Gastroesophageal sphincter (tissue), 4 donors: ENCODE measurements at regions not wholly inside any gene's neighbourhood (a gene's known extent, or its start where the extent isn't known, plus 50 kb on each side); places are given as distances from the start of the nearest gene placed in this dataset.
A peak's percentile ranks its signal among the peaks of the same experiment; 100 is the strongest.

ENCODE experiments used
- ATAC-seq: fragments of 150-250 bp; one replicate; pipeline ENCODE4 v1.9.1; 2016; ENCODE audit warnings: mild to moderate bottlenecking, moderate library complexity
- H3K27ac ChIP-seq, 4 donors: fragments of 200-600 bp; sonication (generic) in 3 of 4; 1 replicate in 3 of 4; 2 replicates in 1 of 4; pipeline ENCODE4 v1.5.1; 2016 to 2019
- H3K27me3 ChIP-seq: fragments of 200-600 bp; sonication (generic); one replicate; pipeline ENCODE4 v1.5.1; 2019
- H3K36me3 ChIP-seq, 2 donors: fragments of 200-600 bp; sonication (generic); one replicate each; pipeline ENCODE4 v1.5.1; 2019; ENCODE audit warnings: control low read depth in 1 of 2
- H3K4me1 ChIP-seq, 3 donors: fragments of 200-600 bp; sonication (generic); 1 replicate in 2 of 3; 2 replicates in 1 of 3; pipeline ENCODE4 v1.5.1; 2016 to 2019; ENCODE audit warnings: control low read depth in 2 of 3
- H3K4me3 ChIP-seq, 2 donors: fragments of 200-600 bp; sonication (generic); one replicate each; pipeline ENCODE4 v1.5.1; 2019; ENCODE audit warnings: mild to moderate bottlenecking in 1 of 2, moderate library complexity in 1 of 2
- H3K9me3 ChIP-seq, 3 donors: fragments of 200-600 bp; sonication (generic); one replicate each; pipeline ENCODE4 v1.5.1; 2017 to 2019; ENCODE audit warnings: control low read depth in 2 of 3
- EP300 ChIP-seq: sonication (generic); formaldehyde crosslinking; IDR thresholded peaks from one replicate; pipeline ENCODE4 v1.6.1; 2017; ENCODE audit warnings: antibody characterized with exemption, mild to moderate bottlenecking
- POLR2A ChIP-seq, 2 donors: fragments of 450-650 bp; IDR thresholded peaks; one replicate each; pipeline ENCODE4 v1.6.1; 2017; ENCODE audit warnings: antibody characterized with exemption in 2 of 2, mild to moderate bottlenecking in 2 of 2, moderate library complexity in 1 of 2
- POLR2AphosphoS5 ChIP-seq: sonication (generic); formaldehyde crosslinking; IDR thresholded peaks from one replicate; pipeline ENCODE4 v1.6.1; 2017; ENCODE audit warnings: antibody characterized with exemption
- WGBS, 2 donors: methylation state at CpG; one replicate each; pipeline ENCODE4 v1.1.5; 2018; ENCODE audit warnings: low coverage in 1 of 2; 5-methylcytosine and 5-hydroxymethylcytosine counted together
- TF ChIP-seq, protein P1 (sequence below), 4 experiments: fragments of 200-600 bp in 2 of 4; fragments of 450-650 bp in 2 of 4; sonication (generic) in 1 of 4; IDR thresholded peaks; one replicate each; pipeline ENCODE4 v1.5.1; 2017 to 2019; ENCODE audit warnings: antibody characterized with exemption in 4 of 4, mild to moderate bottlenecking in 2 of 4, moderate library complexity in 2 of 4

- 86 to 94% methylated on average over 1 of the region's 1 CpG for WGBS, 2 donors
- H3K9me3 ChIP-seq = no peaks in the 10 kb centered on the region
- TF ChIP-seq POLR2AphosphoS5 (no peak), POLR2A (IDR thresholded peaks at IDR 0.05) (no peak), EP300 (no peak)
- H3K27me3 ChIP-seq = no peaks in the 10 kb centered on the region
- no peak for ATAC-seq
- H3K27ac ChIP-seq = no peak overlapping the region
- no peaks in the 10 kb centered on the region for H3K4me1 ChIP-seq
- H3K36me3 ChIP-seq = no peaks in the 10 kb centered on the region
- no peak overlapping the region for H3K4me3 ChIP-seq
Measured at GRCh38 chr2:188676010-188676400, 298.2 kb upstream of the COL3A1 start.

DNA sequence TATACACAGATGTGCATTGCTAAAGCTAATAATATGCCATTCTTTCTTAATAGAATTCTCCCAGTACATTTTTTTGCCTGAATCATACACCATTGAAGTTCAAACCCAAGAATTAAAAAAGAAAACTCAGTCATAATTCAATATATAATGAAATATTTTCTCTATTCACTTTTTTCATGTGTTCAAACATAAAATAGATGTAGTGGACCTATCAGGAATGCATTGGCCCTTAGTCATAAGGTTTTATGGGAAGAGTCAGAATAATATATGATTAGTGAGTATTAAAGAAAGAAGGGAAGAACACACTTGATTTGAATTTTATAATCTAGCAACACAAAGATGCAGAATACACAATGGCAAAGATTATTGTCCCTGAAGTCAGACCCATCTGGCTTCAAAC lies 297.0 kb upstream of the COL3A1 start:
- no peaks in the 10 kb centered on the region for H3K36me3 ChIP-seq
- no peaks in the 10 kb centered on the region for H3K9me3 ChIP-seq
- no peaks in the 10 kb centered on the region for H3K4me1 ChIP-seq
- ATAC-seq = no peak
- H3K27me3 ChIP-seq = no peaks in the 10 kb centered on the region
- no peak overlapping the region for H3K4me3 ChIP-seq
- no peak for TF ChIP-seq POLR2A (IDR thresholded peaks at IDR 0.05)
- TF ChIP-seq, protein P1, sequence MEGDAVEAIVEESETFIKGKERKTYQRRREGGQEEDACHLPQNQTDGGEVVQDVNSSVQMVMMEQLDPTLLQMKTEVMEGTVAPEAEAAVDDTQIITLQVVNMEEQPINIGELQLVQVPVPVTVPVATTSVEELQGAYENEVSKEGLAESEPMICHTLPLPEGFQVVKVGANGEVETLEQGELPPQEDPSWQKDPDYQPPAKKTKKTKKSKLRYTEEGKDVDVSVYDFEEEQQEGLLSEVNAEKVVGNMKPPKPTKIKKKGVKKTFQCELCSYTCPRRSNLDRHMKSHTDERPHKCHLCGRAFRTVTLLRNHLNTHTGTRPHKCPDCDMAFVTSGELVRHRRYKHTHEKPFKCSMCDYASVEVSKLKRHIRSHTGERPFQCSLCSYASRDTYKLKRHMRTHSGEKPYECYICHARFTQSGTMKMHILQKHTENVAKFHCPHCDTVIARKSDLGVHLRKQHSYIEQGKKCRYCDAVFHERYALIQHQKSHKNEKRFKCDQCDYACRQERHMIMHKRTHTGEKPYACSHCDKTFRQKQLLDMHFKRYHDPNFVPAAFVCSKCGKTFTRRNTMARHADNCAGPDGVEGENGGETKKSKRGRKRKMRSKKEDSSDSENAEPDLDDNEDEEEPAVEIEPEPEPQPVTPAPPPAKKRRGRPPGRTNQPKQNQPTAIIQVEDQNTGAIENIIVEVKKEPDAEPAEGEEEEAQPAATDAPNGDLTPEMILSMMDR (IDR thresholded peaks at IDR 0.05) = no peak
- TF ChIP-seq EP300 = no peak
- no peak for TF ChIP-seq POLR2AphosphoS5
- H3K27ac ChIP-seq = no peak overlapping the region

- WGBS, 2 donors = 48 to 81% methylated on average over 2 of the region's 2 CpGs
- no peak overlapping the region for H3K4me3 ChIP-seq
- no peaks in the 10 kb centered on the region for H3K27me3 ChIP-seq
- no peaks in the 10 kb centered on the region for H3K36me3 ChIP-seq
- H3K27ac ChIP-seq = no peak overlapping the region
- ATAC-seq = peak; percentile 58
- TF ChIP-seq EP300 = no peak
- H3K4me1 ChIP-seq = no peaks in the 10 kb centered on the region
- H3K9me3 ChIP-seq = no peaks in the 10 kb centered on the region
Measured at GRCh38 chr2:188678882-188679281, 295.3 kb upstream of the COL3A1 start.

GRCh38 chr2:188682838-188683237 lies 291.3 kb upstream of the COL3A1 start:
- 88 to 100% methylated on average over 1 of the region's 1 CpG for WGBS, 2 donors
- no peak for ATAC-seq
- peaks cover 0 to 4% (median 0%) of the 10 kb centered on the region in 3 donors for H3K9me3 ChIP-seq
- H3K27me3 ChIP-seq = no peaks in the 10 kb centered on the region
- H3K36me3 ChIP-seq = no peaks in the 10 kb centered on the region
- no peak overlapping the region for H3K4me3 ChIP-seq
- no peaks in the 10 kb centered on the region for H3K4me1 ChIP-seq
- TF ChIP-seq POLR2AphosphoS5 (no peak), POLR2A (IDR thresholded peaks at IDR 0.05) (no peak), EP300 (no peak)
- no peak overlapping the region for H3K27ac ChIP-seq

GRCh38 chr2:188684795-188685194 lies 289.4 kb upstream of the COL3A1 start:
- ATAC-seq = no peak
- no peaks in the 10 kb centered on the region for H3K36me3 ChIP-seq
- H3K27ac ChIP-seq = no peak overlapping the region
- H3K4me3 ChIP-seq = no peak overlapping the region
- TF ChIP-seq POLR2A (IDR thresholded peaks at IDR 0.05) = no peak
- no peaks in the 10 kb centered on the region for H3K4me1 ChIP-seq
- H3K27me3 ChIP-seq = no peaks in the 10 kb centered on the region
- peaks cover 0 to 10% (median 0%) of the 10 kb centered on the region in 3 donors for H3K9me3 ChIP-seq
- WGBS, 2 donors = 76 to 86% methylated on average over 3 of the region's 3 CpGs

DNA sequence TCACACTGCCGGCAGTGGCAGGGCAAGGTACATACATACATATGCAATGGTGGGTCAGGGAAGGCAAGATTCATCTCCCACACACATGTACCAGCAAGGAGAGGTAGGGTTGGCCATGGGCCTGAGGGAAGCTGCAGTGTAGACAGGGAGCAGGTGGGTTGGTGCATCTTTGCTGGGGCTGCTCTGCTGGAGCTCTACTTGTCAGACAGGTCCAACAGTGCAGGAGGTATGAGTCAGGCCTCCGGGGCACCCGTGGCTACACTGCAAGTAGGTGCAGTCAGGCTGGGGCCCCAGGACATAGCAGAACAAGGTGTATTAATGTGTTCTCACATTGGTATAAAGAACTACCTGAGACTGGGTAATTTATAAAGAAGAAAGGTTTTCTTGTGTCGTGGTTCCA lies 281.1 kb upstream of the COL3A1 start:
- Histone ChIP-seq H3K4me1 (no peaks in the 10 kb centered on the region), H3K27ac (no peak overlapping the region), H3K4me3 (no peak overlapping the region), H3K9me3 (peaks cover 0 to 2% (median 0%) of the 10 kb centered on the region in 3 donors), H3K27me3 (no peaks in the 10 kb centered on the region), H3K36me3 (no peaks in the 10 kb centered on the region)
- 90 to 100% methylated on average over 1 to 2 of the region's 4 CpGs for WGBS, 2 donors
- TF ChIP-seq EP300 = no peak
- TF ChIP-seq POLR2AphosphoS5 = no peak
- TF ChIP-seq, protein P1 (IDR thresholded peaks at IDR 0.05) = no peak
- no peak for TF ChIP-seq POLR2A (IDR thresholded peaks at IDR 0.05)
- no peak for ATAC-seq

DNA sequence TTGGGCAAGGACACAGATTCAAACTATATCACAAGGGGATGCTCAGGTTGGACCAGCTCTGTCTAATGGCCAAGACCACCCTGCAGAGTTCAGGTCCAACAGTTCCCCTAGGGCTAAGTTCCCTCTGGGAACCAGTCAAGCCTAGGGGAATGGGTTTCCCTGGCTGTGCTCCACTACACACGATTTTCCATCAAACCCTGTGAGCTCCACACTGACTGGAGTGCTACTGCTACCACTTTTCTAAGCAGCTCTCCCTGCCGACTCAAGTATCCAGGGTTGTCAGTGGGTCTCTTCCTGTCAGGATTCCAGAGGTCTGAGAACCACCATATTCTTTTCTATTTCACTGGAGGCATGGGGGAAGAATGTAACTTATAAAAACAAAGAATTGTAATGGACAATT lies 280.4 kb upstream of the COL3A1 start:
- H3K9me3 ChIP-seq = no peaks in the 10 kb centered on the region
- no peaks in the 10 kb centered on the region for H3K36me3 ChIP-seq
- H3K4me1 ChIP-seq = no peaks in the 10 kb centered on the region
- WGBS, 2 donors = 88% methylated on average over 1 of the region's 2 CpGs; no CpG with 5 or more reads in 1 of the 2 donors
- no peak overlapping the region for H3K4me3 ChIP-seq
- no peak for ATAC-seq
- H3K27me3 ChIP-seq = no peaks in the 10 kb centered on the region
- TF ChIP-seq, protein P1 (IDR thresholded peaks at IDR 0.05) = no peak
- TF ChIP-seq EP300 (no peak), POLR2AphosphoS5 (no peak), POLR2A (IDR thresholded peaks at IDR 0.05) (no peak)
- no peak overlapping the region for H3K27ac ChIP-seq
